IPS DF 19.7 (cell line): ENCODE measurements at regions not wholly inside any gene's neighbourhood (a gene's known extent, or its start where the extent isn't known, plus 50 kb on each side); places are given as distances from the start of the nearest gene placed in this dataset.
"Not testable (repeated sequence)": the region's sequence is repeated elsewhere in the genome, so short reads cannot be mapped to it uniquely, and the experiment has no call there.

Experiments used
- DNase-seq: peaks from one replicate; pipeline ENCODE4 v3.0.0-alpha.2; 2013; ENCODE audit warnings: low read depth, low spot score

DNA sequence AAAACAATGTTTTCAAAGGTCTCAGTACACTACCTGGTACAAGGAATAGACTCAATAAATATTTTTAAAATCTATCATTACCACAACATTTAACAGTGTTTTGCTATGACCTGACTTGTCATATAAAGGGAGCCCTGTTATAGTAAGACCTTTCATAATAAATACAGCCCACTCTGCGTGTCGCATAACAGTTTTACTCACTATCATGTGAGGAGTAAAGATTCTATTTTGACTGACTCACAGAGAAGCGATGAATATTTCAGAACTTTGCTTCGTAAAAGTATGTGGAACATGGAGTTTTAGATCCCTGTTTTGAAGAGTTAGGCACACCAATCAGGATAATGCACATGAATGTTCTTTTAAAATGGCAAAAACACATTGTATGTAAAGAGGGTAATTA is 531.2 kb downstream of the KCNA4 start:
- DNase-seq = no peak

GRCh38 chr11:29484548-29484947 is 532.3 kb downstream of the KCNA4 start:
- DNase-seq = no peak

DNA sequence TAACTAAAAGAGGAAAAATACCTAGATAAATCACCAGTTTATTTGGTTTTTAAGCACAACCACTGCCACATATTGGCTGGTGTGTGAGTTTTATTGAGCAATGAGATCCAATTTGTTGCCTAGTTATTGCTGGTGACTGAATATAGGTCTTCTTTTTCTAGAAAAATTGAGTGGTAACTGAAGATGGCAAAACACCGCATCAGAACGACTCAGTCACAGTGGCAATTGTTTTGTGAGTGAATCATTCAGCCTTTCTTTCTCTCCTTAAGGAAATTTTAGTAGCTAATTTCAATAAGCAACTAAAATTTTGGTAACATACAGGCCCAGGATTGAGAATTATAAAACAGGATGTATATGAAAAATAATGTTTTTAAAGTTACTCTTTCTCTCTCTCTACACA is 533.0 kb downstream of the KCNA4 start:
- DNase-seq = no peak

GRCh38 chr11:29482510-29482909 is 534.3 kb downstream of the KCNA4 start:
- no peak for DNase-seq

- DNase-seq = no peak
Measured at GRCh38 chr11:29481738-29482137, 535.1 kb downstream of the KCNA4 start.

GRCh38 chr11:29480981-29481380 is 535.8 kb downstream of the KCNA4 start:
- DNase-seq = no peak

DNA sequence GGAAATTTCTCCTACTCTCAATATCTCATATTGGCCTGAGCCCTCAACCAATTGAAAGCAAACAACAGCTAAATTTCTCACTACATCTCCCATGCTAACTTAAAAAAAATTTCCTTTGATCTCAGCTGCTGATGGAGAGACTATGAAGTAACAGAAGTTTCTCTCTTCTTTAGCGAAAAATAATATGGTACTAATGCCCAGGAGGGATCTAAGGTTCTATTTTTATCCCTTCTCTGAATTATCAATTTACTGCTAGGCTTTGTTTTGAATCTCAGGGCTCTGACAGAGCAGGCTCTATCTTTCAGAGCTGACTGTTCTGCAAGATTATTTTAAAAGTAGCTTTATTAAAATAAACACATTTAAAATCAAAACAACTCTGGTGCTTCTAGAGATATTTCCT is 558.6 kb downstream of the KCNA4 start:
- DNase-seq = no peak

DNA sequence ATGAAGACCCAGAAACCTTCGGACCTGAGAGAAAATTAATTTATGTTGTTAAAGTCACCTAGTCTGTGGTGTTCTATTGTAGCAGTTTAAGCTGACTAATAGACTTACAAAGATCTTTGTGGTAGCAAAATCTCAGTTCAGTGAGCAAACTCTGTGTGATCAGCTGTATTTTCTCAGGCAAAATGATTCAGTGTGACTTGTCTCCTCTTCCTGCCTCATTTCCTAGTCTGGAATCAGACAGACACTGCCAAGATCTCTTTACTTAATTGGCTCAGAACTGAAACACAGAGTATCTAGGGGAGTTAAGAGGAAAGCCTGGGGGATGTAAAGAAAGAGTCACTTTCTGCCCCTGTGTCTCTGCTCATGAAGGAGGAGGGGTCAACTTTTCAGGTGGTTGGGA is 564.7 kb downstream of the KCNA4 start:
- DNase-seq = no peak

GRCh38 chr11:29449281-29450074 is 567.4 kb downstream of the KCNA4 start:
- no peak for DNase-seq

DNA sequence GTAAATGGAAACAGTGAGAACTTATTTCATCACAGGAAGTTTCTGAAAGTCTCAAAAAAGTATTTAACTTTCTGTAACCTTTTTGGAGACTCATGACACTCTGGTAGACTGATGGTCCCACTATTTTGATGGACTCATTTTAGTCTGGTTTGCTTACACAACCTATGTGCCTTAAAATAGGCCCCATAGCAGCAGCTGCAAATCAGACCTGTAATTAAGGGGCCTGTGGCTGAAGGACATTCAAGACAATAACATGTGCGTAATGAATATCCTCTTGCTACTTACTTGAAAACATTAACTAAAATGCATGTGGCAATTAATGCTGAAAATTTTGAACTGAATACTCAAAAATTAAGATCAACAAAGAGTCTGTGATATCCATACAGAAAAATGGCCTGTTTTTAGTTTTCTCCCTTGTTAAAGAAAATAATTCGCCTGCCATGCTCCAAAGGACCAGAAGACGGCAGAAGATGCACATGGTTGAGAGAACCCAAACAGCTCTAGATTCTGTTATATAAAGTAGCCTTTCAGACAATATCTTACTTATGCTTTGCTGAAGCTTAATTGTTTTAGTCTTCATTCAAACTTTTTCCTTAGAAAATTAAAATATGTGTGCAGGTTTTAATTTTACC is 568.5 kb downstream of the KCNA4 start:
- no peak for DNase-seq

DNA sequence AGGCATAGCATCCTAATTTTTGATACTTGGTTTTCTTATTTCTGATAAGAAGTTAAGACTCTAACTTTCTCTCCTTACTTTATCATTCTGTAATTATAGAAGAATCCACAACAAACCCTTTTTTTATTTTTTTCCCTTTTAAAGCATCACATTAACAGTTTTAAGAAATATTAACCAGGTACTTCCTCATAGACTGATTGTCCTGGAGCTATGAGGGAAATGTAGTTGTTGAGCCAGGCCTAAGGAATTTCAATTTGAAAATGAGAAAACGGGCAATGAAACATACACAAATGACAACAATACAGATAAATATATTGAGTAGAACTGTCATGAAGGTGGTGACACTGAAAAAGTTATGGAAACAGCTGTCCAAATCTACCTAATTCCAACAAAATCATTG is 569.0 kb downstream of the KCNA4 start:
- DNase-seq = no peak

DNA sequence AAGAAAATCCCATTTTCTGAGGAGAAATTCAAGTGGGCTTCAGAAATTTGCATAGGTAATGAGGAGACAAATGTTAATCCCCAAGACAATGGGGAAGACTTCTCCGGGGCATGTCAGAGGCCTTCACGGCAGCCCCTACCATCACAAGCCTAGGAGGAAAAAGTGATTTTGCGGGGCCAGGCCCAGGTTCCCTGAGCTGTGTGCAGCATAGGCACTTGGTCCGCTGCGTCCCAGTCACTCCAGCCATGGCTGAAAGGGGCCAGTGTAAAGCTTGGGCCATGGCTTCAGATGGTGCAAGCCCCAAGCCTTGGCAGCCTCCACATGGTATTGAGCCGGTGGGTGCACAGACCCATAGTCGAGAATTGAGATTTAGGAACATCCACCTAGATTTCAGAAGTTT is 570.7 kb downstream of the KCNA4 start:
- DNase-seq = no peak

- DNase-seq = not testable (repeated sequence)
Measured at GRCh38 chr11:29445191-29445590, 571.6 kb downstream of the KCNA4 start.

DNA sequence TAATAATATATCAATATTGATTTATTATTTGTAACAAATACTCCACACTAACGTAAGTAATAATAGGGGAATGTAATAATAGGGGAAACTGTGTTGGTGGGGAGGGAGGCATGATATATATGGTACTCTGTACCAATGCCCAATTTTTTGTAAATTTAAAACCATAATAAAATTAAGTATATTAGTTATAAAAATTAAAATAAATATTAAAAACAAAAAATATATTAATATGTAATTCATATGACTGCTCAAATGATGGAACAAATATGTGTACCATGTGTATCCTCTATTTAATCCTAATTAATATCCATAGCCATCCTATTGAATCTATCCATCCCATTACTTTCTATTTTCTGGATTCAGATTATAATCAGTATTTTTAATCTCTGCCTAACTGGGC is 578.0 kb downstream of the KCNA4 start:
- no peak for DNase-seq

- no peak for DNase-seq
Measured at GRCh38 chr11:29435421-29435820, 581.4 kb downstream of the KCNA4 start.

DNA sequence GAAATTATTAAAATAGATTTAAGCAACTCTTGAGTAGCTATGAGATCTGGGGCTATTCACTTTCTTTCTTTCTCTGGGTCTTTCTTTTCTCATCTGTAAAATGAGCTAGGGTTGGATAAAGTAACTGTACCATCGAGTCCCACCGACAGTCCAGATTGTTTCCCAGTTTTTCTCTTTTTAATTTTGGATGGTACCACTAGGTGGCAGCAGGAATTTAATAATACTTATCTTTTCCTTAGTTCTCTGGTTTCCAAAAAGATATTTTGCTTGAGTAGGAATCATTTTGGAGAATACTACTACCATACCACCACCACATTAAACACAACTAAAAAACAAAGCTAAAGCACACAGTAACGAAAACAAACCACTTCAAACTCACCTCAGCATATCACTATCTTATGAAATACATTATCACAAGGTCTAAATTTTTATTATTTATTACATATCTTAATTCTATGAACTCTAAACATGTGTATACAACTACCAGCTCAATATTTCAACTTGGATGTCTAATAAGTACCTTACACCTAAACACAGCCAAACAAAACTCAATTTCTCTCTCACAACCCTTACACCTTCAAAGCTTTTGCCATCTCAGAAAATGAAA is 584.0 kb downstream of the KCNA4 start:
- no peak for DNase-seq

DNA sequence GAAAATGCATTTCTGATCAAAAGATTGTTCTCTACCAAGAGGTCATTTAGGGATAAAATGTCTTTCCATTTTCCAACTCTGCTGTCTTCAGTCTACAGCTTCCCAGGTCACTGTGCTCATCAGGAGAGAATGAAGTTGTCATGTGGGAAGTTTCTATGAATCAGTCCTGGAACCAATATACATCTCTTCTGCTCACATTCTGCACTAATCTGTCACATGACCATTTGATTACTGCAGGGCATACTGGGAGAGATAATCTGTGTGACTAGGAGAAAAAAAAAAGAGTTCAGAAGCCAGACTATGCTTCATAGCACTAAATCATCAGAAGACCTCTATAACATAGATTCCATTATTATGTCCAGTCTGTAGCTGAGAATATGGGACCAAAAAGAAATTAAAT is 611.5 kb downstream of the KCNA4 start:
- no peak for DNase-seq

GRCh38 chr11:29395555-29396072 is 621.2 kb downstream of the KCNA4 start:
- DNase-seq = no peak

GRCh38 chr11:29389793-29390192 is 627.0 kb downstream of the KCNA4 start:
- no peak for DNase-seq

DNA sequence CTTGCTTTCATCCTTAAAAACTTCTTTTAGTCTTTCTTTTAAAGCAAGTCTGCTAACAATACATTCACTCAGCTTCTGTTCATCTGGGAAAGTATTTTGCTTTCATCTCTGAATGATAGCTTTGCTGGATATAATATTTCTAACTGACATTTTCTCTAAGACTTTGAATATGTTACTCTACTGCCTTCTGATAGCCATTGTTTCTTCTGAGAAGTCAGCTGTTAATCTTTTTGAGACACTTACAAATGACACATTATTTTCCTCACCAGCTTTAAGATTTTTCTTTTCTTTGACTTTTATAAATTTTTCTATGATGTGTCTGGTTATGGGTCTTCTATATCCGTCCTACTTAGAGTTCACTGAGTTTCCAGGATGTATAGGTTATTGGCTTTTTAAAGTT is 643.1 kb downstream of the KCNA4 start:
- DNase-seq = no peak

- no peak for DNase-seq
Measured at GRCh38 chr11:29368126-29368525, 648.7 kb downstream of the KCNA4 start.

DNA sequence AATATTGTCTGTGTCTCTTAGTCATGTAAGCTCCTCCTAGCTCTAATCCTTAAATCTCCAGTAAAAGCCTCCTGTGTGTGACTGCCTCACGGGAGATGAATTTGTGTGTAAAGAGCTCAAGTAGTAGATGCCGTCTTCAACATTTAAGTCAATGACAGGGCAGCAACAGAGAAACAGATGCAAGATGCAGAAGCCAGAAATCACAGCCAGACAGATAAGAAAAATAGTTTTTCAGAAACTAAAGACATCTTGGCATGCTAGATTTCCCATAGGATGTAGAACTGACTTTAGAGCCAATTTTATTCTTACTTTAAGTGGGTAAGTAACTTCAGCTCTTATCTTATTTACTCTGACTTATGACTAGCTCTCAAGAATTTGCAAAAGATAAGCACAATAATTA is 652.8 kb downstream of the KCNA4 start:
- DNase-seq = no peak

GRCh38 chr11:29361369-29361768 is 655.5 kb downstream of the KCNA4 start:
- DNase-seq = no peak
